OCI-LY1 (cell line): ENCODE measurements at regions not wholly inside any gene's neighbourhood (a gene's known extent, or its start where the extent isn't known, plus 50 kb on each side); places are given as distances from the start of the nearest gene placed in this dataset.

Experiments used
- EZH2 ChIP-seq: fragments of 200-600 bp; sonication (generic), shearing (Covaris generic); IDR thresholded peaks from 2 replicates; pipeline ENCODE4 v1.8.0; 2017; ENCODE audit warnings: borderline replicate concordance, mixed run types, mild to moderate bottlenecking, antibody characterized with exemption, low read length, moderate library complexity, mixed read lengths
- TF ChIP-seq, protein P1 (sequence below): fragments of 200-600 bp; sonication (generic), shearing (Covaris generic); IDR thresholded peaks from 2 replicates; pipeline ENCODE4 v1.5.1; 2017; ENCODE audit warnings: mild to moderate bottlenecking, antibody characterized with exemption, low read length, moderate library complexity, mixed read lengths

DNA sequence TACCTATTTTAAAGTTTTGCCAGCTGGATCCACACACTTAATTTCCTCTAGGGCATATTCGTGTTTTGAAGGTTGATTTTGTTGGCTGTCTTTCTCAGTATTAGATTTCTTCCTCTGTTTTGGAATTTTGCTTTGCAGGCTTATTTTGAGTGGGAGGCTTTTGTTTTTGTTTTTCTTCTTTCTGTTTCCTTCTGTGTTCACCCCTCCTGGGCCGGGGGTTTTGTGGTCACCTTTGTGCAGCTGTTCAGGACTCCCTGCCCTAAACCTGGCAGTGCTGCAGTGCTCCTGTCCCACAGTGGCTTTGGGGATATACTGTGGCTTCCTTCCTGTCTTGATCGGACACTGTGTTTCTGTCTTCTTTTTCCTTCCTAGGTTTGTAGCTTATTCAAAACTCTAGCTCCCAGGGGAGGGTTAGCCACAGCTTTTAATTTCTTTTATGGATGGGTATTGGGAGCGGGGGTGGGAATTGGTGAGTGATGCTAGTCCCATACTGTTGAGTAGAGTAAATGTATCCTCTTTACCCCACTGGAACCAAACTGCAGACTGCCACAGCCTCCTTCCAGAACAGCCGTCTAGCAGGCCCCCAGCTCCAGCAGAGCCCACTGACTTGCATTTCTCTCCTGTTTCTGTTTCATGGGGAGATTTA is 228.7 kb upstream of the FZD8 start:
- TF ChIP-seq, protein P1, sequence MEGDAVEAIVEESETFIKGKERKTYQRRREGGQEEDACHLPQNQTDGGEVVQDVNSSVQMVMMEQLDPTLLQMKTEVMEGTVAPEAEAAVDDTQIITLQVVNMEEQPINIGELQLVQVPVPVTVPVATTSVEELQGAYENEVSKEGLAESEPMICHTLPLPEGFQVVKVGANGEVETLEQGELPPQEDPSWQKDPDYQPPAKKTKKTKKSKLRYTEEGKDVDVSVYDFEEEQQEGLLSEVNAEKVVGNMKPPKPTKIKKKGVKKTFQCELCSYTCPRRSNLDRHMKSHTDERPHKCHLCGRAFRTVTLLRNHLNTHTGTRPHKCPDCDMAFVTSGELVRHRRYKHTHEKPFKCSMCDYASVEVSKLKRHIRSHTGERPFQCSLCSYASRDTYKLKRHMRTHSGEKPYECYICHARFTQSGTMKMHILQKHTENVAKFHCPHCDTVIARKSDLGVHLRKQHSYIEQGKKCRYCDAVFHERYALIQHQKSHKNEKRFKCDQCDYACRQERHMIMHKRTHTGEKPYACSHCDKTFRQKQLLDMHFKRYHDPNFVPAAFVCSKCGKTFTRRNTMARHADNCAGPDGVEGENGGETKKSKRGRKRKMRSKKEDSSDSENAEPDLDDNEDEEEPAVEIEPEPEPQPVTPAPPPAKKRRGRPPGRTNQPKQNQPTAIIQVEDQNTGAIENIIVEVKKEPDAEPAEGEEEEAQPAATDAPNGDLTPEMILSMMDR: no peak
- TF ChIP-seq EZH2: no peak
